ENCODE measurements at regions not wholly inside any gene's neighbourhood (a gene's known extent, or its start where the extent isn't known, plus 50 kb on each side); places are given as distances from the start of the nearest gene placed in this dataset.

DNA sequence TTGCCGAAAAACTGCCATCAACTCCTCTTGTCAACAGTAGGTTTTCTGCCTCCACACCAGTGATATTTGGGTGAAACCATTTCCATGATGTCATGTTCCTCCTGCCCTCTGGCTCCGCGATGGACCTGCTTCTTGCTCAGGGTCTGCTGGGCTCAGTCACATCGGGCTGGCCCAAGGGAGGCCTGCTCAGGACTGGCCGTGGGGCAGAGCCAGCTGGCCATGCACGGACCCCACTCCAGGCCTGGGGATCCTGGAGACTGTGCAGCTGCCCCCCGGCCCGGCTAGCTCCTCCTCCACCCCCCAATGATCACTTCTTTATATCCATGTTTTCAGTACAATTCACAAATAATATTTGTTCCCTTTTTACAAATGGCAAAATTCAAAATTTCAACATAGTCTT, 270.3 kb upstream of the CCDC54 start:
- WGBS, 2 donors (ENCODE audit: extremely low coverage in 2 of 2, insufficient read length in 2 of 2, insufficient replicate concordance in 1 of 2) = no CpG with 5 or more reads among the region's 8 CpGs
- Histone ChIP-seq H3K27ac (replicated peaks; ENCODE audit: low read length) (no peak overlapping the region), H2BK120ac (ENCODE audit: low read depth, low read length) (no peak overlapping the region), H2BK15ac (ENCODE audit: low read length) (no peak overlapping the region), H3K18ac (ENCODE audit: low read length) (no peak overlapping the region), H3K4me3 (ENCODE audit: low read length in 2 of 2) (peak overlapping the region in 1 of 2 donors; percentile 40), H3K27me3 (ENCODE audit: control insufficient read depth in 3 of 3, insufficient read depth in 3 of 3, low read depth in 1 of 3, low read length in 3 of 3) (no peaks in the 10 kb centered on the region), H4K8ac (ENCODE audit: low read depth, low read length) (no peak overlapping the region), H3K14ac (ENCODE audit: low read length) (no peak overlapping the region), H2BK12ac (ENCODE audit: low read length) (no peak overlapping the region), H3K23ac (ENCODE audit: low read depth, low read length, poor library complexity) (no peak overlapping the region), H3K4me2 (ENCODE audit: insufficient read depth, low read length, poor library complexity, severe bottlenecking) (no peak overlapping the region), H3K9ac (ENCODE audit: low read depth, low read length, poor library complexity) (no peak overlapping the region), H3K9me3 (replicated peaks in 1 of 2; ENCODE audit: control insufficient read depth in 2 of 2, insufficient read depth in 1 of 2, low read depth in 1 of 2, low read length in 2 of 2) (no peaks in the 10 kb centered on the region), H2AK5ac (ENCODE audit: low read depth, low read length) (no peak overlapping the region), H3K4me1 (ENCODE audit: control insufficient read depth in 2 of 2, insufficient read depth in 1 of 2, low read depth in 1 of 2, low read length in 2 of 2) (no peaks in the 10 kb centered on the region), H3K36me3 (replicated peaks in 1 of 2; ENCODE audit: control insufficient read depth in 2 of 2, insufficient read depth in 2 of 2, low read length in 2 of 2) (no peaks in the 10 kb centered on the region), H3K4ac (ENCODE audit: low read length) (no peak overlapping the region), H4K91ac (ENCODE audit: low read depth, low read length, poor library complexity) (no peak overlapping the region), H2BK5ac (ENCODE audit: low read length) (no peak overlapping the region), H2AFZ (ENCODE audit: low read length) (no peak overlapping the region), H3K79me1 (ENCODE audit: low read depth, low read length) (no peaks in the 10 kb centered on the region)
- no peak for DNase-seq (ENCODE audit: low spot score)

DNA sequence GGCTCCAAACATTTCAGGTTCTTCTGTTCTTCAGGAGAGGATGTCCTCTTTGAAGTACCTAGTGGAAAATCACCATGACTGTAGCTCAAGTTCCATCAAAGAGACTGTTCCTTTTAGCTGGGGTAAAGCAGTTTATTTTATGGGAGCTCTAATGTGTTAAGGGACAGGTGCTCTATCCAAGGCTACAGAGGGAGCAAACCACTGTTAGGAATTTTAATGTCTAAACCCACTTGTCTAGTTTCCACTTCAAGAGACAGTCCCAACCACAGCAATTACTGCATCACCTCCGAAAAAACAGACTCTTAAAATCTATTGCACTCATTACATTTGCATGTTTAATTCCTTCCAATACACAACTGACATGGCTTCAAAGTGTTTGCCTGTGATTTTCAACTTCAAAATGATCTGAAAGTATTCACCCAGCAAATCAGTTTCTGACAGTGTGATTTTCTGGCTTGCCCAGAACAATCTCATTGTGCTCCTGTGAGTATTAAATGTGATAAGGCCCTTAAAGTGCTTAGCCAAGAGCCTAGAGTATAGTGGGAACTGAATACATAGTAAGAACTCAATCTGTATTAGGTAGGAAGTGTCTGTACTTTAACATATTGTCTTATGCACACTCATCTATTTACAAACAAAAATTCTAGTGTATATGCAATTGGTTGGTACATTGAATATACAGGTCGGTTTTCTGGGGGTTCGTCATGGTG, 266.5 kb upstream of the CCDC54 start:
- Histone ChIP-seq H3K79me1 (ENCODE audit: low read depth, low read length) (no peaks in the 10 kb centered on the region), H3K36me3 (replicated peaks in 1 of 2; ENCODE audit: control insufficient read depth in 2 of 2, insufficient read depth in 2 of 2, low read length in 2 of 2) (no peaks in the 10 kb centered on the region), H2BK12ac (ENCODE audit: low read length) (no peak overlapping the region), H3K27me3 (ENCODE audit: control insufficient read depth in 3 of 3, insufficient read depth in 3 of 3, low read depth in 1 of 3, low read length in 3 of 3) (no peaks in the 10 kb centered on the region), H2BK5ac (ENCODE audit: low read length) (no peak overlapping the region), H4K8ac (ENCODE audit: low read depth, low read length) (no peak overlapping the region), H4K91ac (ENCODE audit: low read depth, low read length, poor library complexity) (no peak overlapping the region), H3K9ac (ENCODE audit: low read depth, low read length, poor library complexity) (no peak overlapping the region), H3K4me3 (ENCODE audit: low read length in 2 of 2) (no peak overlapping the region), H2AFZ (ENCODE audit: low read length) (no peak overlapping the region), H3K14ac (ENCODE audit: low read length) (no peak overlapping the region), H3K4me2 (ENCODE audit: insufficient read depth, low read length, poor library complexity, severe bottlenecking) (no peak overlapping the region), H3K23ac (ENCODE audit: low read depth, low read length, poor library complexity) (no peak overlapping the region), H2AK5ac (ENCODE audit: low read depth, low read length) (no peak overlapping the region), H3K9me3 (replicated peaks in 1 of 2; ENCODE audit: control insufficient read depth in 2 of 2, insufficient read depth in 1 of 2, low read depth in 1 of 2, low read length in 2 of 2) (no peaks in the 10 kb centered on the region), H3K4me1 (ENCODE audit: control insufficient read depth in 2 of 2, insufficient read depth in 1 of 2, low read depth in 1 of 2, low read length in 2 of 2) (no peaks in the 10 kb centered on the region), H3K18ac (ENCODE audit: low read length) (no peak overlapping the region), H2BK15ac (ENCODE audit: low read length) (no peak overlapping the region), H2BK120ac (ENCODE audit: low read depth, low read length) (no peak overlapping the region), H3K27ac (replicated peaks; ENCODE audit: low read length) (no peak overlapping the region), H3K4ac (ENCODE audit: low read length) (no peak overlapping the region)
- WGBS, 2 donors (ENCODE audit: extremely low coverage in 2 of 2, insufficient read length in 2 of 2, insufficient replicate concordance in 1 of 2) = no CpG with 5 or more reads among the region's 3 CpGs
- DNase-seq (ENCODE audit: low spot score) = no peak

- no peaks in the 10 kb centered on the region for H3K79me1 ChIP-seq (ENCODE audit: low read depth, low read length)
- DNase-seq (ENCODE audit: low spot score) = no peak
- no peaks in the 10 kb centered on the region for H3K4me1 ChIP-seq (ENCODE audit: control insufficient read depth in 2 of 2, insufficient read depth in 1 of 2, low read depth in 1 of 2, low read length in 2 of 2)
- no peak overlapping the region for H2AK5ac ChIP-seq (ENCODE audit: low read depth, low read length)
- H4K8ac ChIP-seq (ENCODE audit: low read depth, low read length) = no peak overlapping the region
- H2AFZ ChIP-seq (ENCODE audit: low read length) = no peak overlapping the region
- H3K23ac ChIP-seq (ENCODE audit: low read depth, low read length, poor library complexity) = no peak overlapping the region
- no peak overlapping the region for H3K18ac ChIP-seq (ENCODE audit: low read length)
- no peak overlapping the region for H3K4me3 ChIP-seq (ENCODE audit: low read length in 2 of 2)
- H2BK12ac ChIP-seq (ENCODE audit: low read length) = no peak overlapping the region
- no peak overlapping the region for H2BK5ac ChIP-seq (ENCODE audit: low read length)
- no peak overlapping the region for H2BK15ac ChIP-seq (ENCODE audit: low read length)
- no peak overlapping the region for H2BK120ac ChIP-seq (ENCODE audit: low read depth, low read length)
- no peaks in the 10 kb centered on the region for H3K27me3 ChIP-seq (ENCODE audit: control insufficient read depth in 3 of 3, insufficient read depth in 3 of 3, low read depth in 1 of 3, low read length in 3 of 3)
- no peaks in the 10 kb centered on the region for H3K36me3 ChIP-seq (replicated peaks in 1 of 2; ENCODE audit: control insufficient read depth in 2 of 2, insufficient read depth in 2 of 2, low read length in 2 of 2)
- H3K4me2 ChIP-seq (ENCODE audit: insufficient read depth, low read length, poor library complexity, severe bottlenecking) = no peak overlapping the region
- H4K91ac ChIP-seq (ENCODE audit: low read depth, low read length, poor library complexity) = no peak overlapping the region
- WGBS, 2 donors (ENCODE audit: extremely low coverage in 2 of 2, insufficient read length in 2 of 2, insufficient replicate concordance in 1 of 2) = no CpG with 5 or more reads among the region's 2 CpGs
- no peaks in the 10 kb centered on the region for H3K9me3 ChIP-seq (replicated peaks in 1 of 2; ENCODE audit: control insufficient read depth in 2 of 2, insufficient read depth in 1 of 2, low read depth in 1 of 2, low read length in 2 of 2)
- H3K9ac ChIP-seq (ENCODE audit: low read depth, low read length, poor library complexity) = no peak overlapping the region
- no peak overlapping the region for H3K14ac ChIP-seq (ENCODE audit: low read length)
- H3K4ac ChIP-seq (ENCODE audit: low read length) = no peak overlapping the region
- no peak overlapping the region for H3K27ac ChIP-seq (replicated peaks; ENCODE audit: low read length)
These were observed 265.4 kb upstream of the CCDC54 start for GRCh38 chr3:107111872-107112271.

DNA sequence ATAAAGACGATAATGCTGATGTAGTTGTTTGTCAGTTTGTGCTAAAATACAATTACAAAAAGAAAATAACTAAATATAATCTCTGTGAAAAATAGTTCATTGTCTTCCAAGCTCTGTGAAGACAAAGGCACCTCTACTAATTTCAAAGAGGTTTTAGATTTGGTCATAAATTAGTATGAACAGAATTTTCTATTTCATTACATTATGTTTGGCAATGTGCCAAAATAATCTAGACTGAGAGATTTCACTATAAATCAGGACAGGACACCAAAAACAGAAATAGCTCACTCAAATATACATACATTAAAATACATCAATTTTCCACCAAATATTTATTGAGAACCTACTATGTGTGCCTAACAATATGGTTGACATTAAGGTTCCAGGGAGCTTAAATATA, 264.9 kb upstream of the CCDC54 start:
- Histone ChIP-seq H3K23ac (ENCODE audit: low read depth, low read length, poor library complexity) (no peak overlapping the region), H3K27me3 (ENCODE audit: control insufficient read depth in 3 of 3, insufficient read depth in 3 of 3, low read depth in 1 of 3, low read length in 3 of 3) (no peaks in the 10 kb centered on the region), H4K91ac (ENCODE audit: low read depth, low read length, poor library complexity) (no peak overlapping the region), H3K79me1 (ENCODE audit: low read depth, low read length) (no peaks in the 10 kb centered on the region), H3K27ac (replicated peaks; ENCODE audit: low read length) (no peak overlapping the region), H3K9me3 (replicated peaks in 1 of 2; ENCODE audit: control insufficient read depth in 2 of 2, insufficient read depth in 1 of 2, low read depth in 1 of 2, low read length in 2 of 2) (no peaks in the 10 kb centered on the region), H3K4ac (ENCODE audit: low read length) (no peak overlapping the region), H3K18ac (ENCODE audit: low read length) (no peak overlapping the region), H3K4me2 (ENCODE audit: insufficient read depth, low read length, poor library complexity, severe bottlenecking) (no peak overlapping the region), H2AK5ac (ENCODE audit: low read depth, low read length) (no peak overlapping the region), H2BK12ac (ENCODE audit: low read length) (no peak overlapping the region), H3K36me3 (replicated peaks in 1 of 2; ENCODE audit: control insufficient read depth in 2 of 2, insufficient read depth in 2 of 2, low read length in 2 of 2) (no peaks in the 10 kb centered on the region), H3K4me3 (ENCODE audit: low read length in 2 of 2) (no peak overlapping the region), H2BK15ac (ENCODE audit: low read length) (no peak overlapping the region), H2BK120ac (ENCODE audit: low read depth, low read length) (no peak overlapping the region), H3K14ac (ENCODE audit: low read length) (no peak overlapping the region), H4K8ac (ENCODE audit: low read depth, low read length) (no peak overlapping the region), H2AFZ (ENCODE audit: low read length) (no peak overlapping the region), H3K4me1 (ENCODE audit: control insufficient read depth in 2 of 2, insufficient read depth in 1 of 2, low read depth in 1 of 2, low read length in 2 of 2) (no peaks in the 10 kb centered on the region), H2BK5ac (ENCODE audit: low read length) (no peak overlapping the region), H3K9ac (ENCODE audit: low read depth, low read length, poor library complexity) (no peak overlapping the region)
- WGBS, 2 donors (ENCODE audit: extremely low coverage in 2 of 2, insufficient read length in 2 of 2, insufficient replicate concordance in 1 of 2) = no CpG with 5 or more reads among the region's 1 CpG
- DNase-seq (ENCODE audit: low spot score) = no peak

Measured in neuronal stem cell (in vitro differentiated cells).